Left lung (tissue), 4 donors: ENCODE measurements at regions not wholly inside any gene's neighbourhood (a gene's known extent, or its start where the extent isn't known, plus 50 kb on each side); places are given as distances from the start of the nearest gene placed in this dataset.

Experiments used
- ATAC-seq: fragments of 200-7000 bp; cut with Tn5 transposase; one replicate; pipeline ENCODE4 v1.9.1; 2020; ENCODE audit warnings: moderate library complexity
- DNase-seq, 4 donors: peaks; one replicate each; pipeline ENCODE4 v3.0.0-alpha.2; 2013 to 2020
- H3K27ac ChIP-seq, 2 donors: fragments of 200-600 bp; sonication (generic) in 1 of 2; one replicate each; pipeline versions ENCODE4 v1.5.0 to v1.8.0; 2020 to 2021
- H3K27me3 ChIP-seq, 2 donors: fragments of 200-600 bp; sonication (generic) in 1 of 2; one replicate each; pipeline versions ENCODE4 v1.5.0 to v1.8.0; 2020 to 2021
- H3K36me3 ChIP-seq, 2 donors: fragments of 200-600 bp; sonication (generic) in 1 of 2; one replicate each; pipeline versions ENCODE4 v1.5.0 to v1.8.0; 2020 to 2021
- H3K4me1 ChIP-seq, 2 donors: fragments of 200-600 bp; one replicate each; pipeline ENCODE4 v1.8.0; 2021
- H3K4me3 ChIP-seq, 2 donors: fragments of 200-600 bp; sonication (generic) in 1 of 2; one replicate each; pipeline versions ENCODE4 v1.5.0 to v1.8.0; 2020 to 2021; ENCODE audit warnings: mild to moderate bottlenecking in 1 of 2
- H3K9me3 ChIP-seq, 2 donors: fragments of 200-600 bp; sonication (generic) in 1 of 2; one replicate each; pipeline versions ENCODE4 v1.5.0 to v1.8.0; 2020 to 2021
- CTCF ChIP-seq, 2 donors: fragments of 200-600 bp; sonication (generic) in 1 of 2; IDR thresholded peaks; one replicate each; pipeline versions ENCODE4 v1.5.0 to v1.8.0; 2021; ENCODE audit warnings: antibody characterized with exemption in 2 of 2
- intact Hi-C, 2 donors: fragments of 100-400 bp; cut with DNase I; formaldehyde crosslinking; loops; one replicate each; pipeline versions ENCODE4 v1.11.2 to v1.14.2; 2022
- donor health status: DM: no; HTN: yes; CAD: no.
- donor health status: DM: no; HTN: no; CAD: no.

DNA sequence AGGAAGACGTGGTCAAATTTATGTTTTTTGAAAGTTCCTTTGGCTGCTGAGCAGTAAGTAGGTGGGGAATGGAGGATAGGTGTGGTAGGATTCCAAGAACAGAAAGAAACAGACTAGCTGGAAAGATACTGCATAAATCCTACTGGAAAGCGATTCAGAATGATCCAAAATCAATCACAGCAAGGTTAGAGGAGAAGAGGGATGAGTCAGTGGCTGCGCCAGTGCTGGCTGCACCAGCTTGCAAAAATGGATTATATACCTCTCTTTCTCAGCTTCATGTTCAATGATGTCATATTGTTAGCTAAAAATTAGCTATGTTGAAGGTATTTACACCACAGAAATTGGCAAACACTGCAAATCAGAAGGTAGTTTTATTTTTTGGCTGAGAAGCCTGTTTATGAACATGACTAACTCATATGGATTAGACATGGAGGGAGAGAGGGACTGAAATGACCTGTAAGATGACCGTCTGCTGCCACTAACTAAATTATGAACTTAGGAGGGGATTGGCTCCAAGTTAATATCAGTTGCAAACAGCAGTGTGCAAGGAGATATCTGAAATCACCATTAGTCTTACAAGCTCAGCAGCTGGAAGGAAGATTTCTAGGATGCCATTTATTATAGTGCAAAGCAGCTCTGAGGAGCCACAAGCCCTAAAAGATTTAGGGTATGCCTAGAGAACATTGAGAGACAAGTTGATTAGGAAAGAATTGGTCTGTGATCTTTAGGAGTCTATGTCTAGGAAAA, 405.3 kb downstream of the MID1IP1 start:
- no peak overlapping the region for H3K27ac ChIP-seq
- ATAC-seq (no peak), DNase-seq (no peak)
- no peaks in the 10 kb centered on the region for H3K27me3 ChIP-seq
- no peak overlapping the region for H3K4me3 ChIP-seq
- no peak for TF ChIP-seq CTCF (IDR thresholded peaks at IDR 0.05)
- no peaks in the 10 kb centered on the region for H3K36me3 ChIP-seq
- intact Hi-C loops, result no loop called here
- H3K4me1 ChIP-seq, result no peaks in the 10 kb centered on the region
- no peaks in the 10 kb centered on the region for H3K9me3 ChIP-seq

DNA sequence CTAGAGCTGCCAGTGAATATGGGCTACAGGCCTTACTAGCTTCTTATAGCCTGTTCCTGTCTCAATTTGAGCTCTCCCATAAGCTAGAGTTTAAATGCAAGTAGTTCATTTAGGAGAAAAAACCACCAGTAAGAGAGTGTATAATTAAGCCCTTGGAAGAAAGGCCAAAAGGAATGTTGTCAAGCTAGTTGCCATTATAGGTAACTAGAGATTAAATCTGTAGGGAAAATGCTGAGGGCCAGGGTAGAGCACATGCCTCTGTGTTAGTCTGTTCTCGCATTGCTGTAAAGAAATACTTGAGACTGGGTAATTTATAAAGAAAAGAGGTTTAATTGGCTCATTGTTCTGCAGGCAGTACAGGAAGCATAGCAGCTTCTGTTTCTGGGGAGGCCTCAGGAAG, 410.2 kb downstream of the MID1IP1 start:
- Histone ChIP-seq H3K4me1 (no peaks in the 10 kb centered on the region), H3K27ac (no peak overlapping the region), H3K36me3 (no peaks in the 10 kb centered on the region), H3K4me3 (no peak overlapping the region), H3K9me3 (no peaks in the 10 kb centered on the region), H3K27me3 (no peaks in the 10 kb centered on the region)
- DNase-seq (no peak), ATAC-seq (no peak)
- TF ChIP-seq CTCF (IDR thresholded peaks at IDR 0.05), result no peak
- intact Hi-C loops, result no loop called here

DNA sequence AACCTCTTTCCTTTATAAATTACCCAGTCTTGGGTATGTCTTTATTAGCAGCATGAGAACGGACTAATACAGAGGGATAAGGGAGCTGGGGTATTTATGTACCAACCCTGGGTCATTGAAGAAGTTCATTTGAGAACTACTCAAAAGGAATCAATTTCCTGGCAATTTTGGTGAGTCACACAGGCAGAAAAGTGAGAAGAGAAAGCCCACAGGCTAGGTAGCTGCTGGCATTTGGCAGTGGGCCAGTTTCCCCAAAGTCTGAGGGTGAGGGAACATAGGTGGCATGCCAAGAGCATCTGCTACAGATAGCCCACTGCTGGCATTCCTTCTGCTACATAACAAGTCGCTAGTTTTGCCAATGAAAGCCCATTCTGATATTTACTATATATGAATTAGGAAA, 411.2 kb downstream of the MID1IP1 start:
- Histone ChIP-seq H3K9me3 (no peaks in the 10 kb centered on the region), H3K36me3 (no peaks in the 10 kb centered on the region), H3K27ac (no peak overlapping the region), H3K4me3 (no peak overlapping the region), H3K27me3 (no peaks in the 10 kb centered on the region), H3K4me1 (no peaks in the 10 kb centered on the region)
- DNase-seq (no peak), ATAC-seq (no peak)
- intact Hi-C loops, result no loop called here
- no peak for TF ChIP-seq CTCF (IDR thresholded peaks at IDR 0.05)

DNA sequence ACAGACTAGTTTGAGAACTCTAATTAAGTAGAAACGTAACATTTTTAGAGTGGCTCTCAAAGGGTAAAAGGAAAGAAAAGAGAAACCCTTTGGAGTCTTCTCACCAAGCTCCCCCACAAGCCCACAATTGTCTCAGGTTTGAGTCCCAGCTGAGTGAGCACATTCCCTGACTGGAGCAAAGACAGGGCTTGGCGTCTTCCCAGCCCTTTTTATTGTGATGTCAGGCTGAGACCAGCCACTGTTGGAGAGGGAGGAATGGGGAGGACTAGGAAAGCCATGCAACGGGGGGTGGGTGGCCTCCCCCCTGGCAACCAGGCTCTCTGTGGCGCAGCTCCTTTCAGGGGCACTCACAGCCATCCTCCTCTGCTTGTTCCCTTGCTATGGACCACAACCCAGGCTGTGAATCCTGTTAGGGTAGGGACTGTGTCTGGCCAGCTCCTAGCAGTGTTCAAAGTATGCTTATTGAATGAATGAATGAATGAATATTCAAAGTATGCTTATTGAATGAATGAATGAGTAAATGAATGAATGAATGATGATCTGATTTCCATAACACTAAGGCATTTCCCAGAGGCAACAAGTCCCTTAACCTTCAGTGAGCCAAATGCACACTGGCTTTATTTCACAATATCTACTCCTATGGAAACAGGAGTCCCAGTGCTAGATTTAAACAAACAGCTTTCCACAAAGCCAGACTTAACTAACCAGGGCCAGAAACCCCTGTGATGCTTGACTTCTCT, 413.3 kb downstream of the MID1IP1 start:
- H3K9me3 ChIP-seq, result no peaks in the 10 kb centered on the region
- DNase-seq (no peak), ATAC-seq (no peak)
- intact Hi-C loops, result no loop called here
- no peak overlapping the region for H3K4me3 ChIP-seq
- H3K4me1 ChIP-seq, result no peaks in the 10 kb centered on the region
- H3K27me3 ChIP-seq, result no peaks in the 10 kb centered on the region
- H3K27ac ChIP-seq, result no peak overlapping the region
- H3K36me3 ChIP-seq, result no peaks in the 10 kb centered on the region
- no peak for TF ChIP-seq CTCF (IDR thresholded peaks at IDR 0.05)

DNA sequence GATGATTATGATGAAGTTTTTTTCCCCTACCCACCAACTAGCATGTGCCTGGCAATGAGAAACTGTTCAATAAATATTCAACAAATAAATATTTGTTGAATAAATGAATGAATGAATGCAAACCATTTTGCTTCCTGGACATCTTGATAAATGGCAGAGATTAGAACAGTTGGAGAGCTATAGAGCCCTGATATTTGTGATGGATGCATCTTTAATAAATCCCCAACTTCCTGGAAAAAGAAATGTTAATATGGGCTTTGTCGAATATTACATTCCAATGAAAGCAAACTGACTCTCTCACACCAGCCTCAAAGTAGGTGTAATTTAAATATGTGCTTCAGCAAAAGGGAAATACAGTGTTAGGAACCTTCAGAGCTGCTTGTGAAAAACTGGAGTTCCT, 419.7 kb downstream of the MID1IP1 start:
- no peaks in the 10 kb centered on the region for H3K36me3 ChIP-seq
- no peaks in the 10 kb centered on the region for H3K9me3 ChIP-seq
- H3K4me1 ChIP-seq, result no peaks in the 10 kb centered on the region
- no peak overlapping the region for H3K4me3 ChIP-seq
- H3K27me3 ChIP-seq, result no peaks in the 10 kb centered on the region
- no peak for TF ChIP-seq CTCF (IDR thresholded peaks at IDR 0.05)
- no peak overlapping the region for H3K27ac ChIP-seq
- intact Hi-C loops, result no loop called here
- no peak for DNase-seq
- ATAC-seq, result no peak
